ENCODE measurements at regions not wholly inside any gene's neighbourhood (a gene's known extent, or its start where the extent isn't known, plus 50 kb on each side); places are given as distances from the start of the nearest gene placed in this dataset.

- Histone ChIP-seq H3K27me3 (ENCODE audit: control insufficient read depth, insufficient read depth, low read length) (no peaks in the 10 kb centered on the region), H3K4me3 (ENCODE audit: low read depth, low read length) (no peak overlapping the region), H3K36me3 (ENCODE audit: control insufficient read depth, insufficient read depth, low read length) (peaks cover 8% of the 10 kb centered on the region)
- TF ChIP-seq, protein P1, sequence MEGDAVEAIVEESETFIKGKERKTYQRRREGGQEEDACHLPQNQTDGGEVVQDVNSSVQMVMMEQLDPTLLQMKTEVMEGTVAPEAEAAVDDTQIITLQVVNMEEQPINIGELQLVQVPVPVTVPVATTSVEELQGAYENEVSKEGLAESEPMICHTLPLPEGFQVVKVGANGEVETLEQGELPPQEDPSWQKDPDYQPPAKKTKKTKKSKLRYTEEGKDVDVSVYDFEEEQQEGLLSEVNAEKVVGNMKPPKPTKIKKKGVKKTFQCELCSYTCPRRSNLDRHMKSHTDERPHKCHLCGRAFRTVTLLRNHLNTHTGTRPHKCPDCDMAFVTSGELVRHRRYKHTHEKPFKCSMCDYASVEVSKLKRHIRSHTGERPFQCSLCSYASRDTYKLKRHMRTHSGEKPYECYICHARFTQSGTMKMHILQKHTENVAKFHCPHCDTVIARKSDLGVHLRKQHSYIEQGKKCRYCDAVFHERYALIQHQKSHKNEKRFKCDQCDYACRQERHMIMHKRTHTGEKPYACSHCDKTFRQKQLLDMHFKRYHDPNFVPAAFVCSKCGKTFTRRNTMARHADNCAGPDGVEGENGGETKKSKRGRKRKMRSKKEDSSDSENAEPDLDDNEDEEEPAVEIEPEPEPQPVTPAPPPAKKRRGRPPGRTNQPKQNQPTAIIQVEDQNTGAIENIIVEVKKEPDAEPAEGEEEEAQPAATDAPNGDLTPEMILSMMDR (IDR thresholded peaks at IDR 0.05; ENCODE audit: insufficient read depth, low read length, poor library complexity, severe bottlenecking): no peak
- no peak for DNase-seq (ENCODE audit: low read depth)
Observed at GRCh38 chr17:72414967-72415853, 294.4 kb downstream of the SOX9 start.

- DNase-seq (ENCODE audit: low read depth): no peak
- TF ChIP-seq, protein P1 (IDR thresholded peaks at IDR 0.05; ENCODE audit: insufficient read depth, low read length, poor library complexity, severe bottlenecking): no peak
- no peak overlapping the region for H3K4me3 ChIP-seq (ENCODE audit: low read depth, low read length)
- H3K36me3 ChIP-seq (ENCODE audit: control insufficient read depth, insufficient read depth, low read length): peaks cover 9% of the 10 kb centered on the region
- H3K27me3 ChIP-seq (ENCODE audit: control insufficient read depth, insufficient read depth, low read length): no peaks in the 10 kb centered on the region
Observed at GRCh38 chr17:72416054-72416675, 295.3 kb downstream of the SOX9 start.

- no peaks in the 10 kb centered on the region for H3K27me3 ChIP-seq (ENCODE audit: control insufficient read depth, insufficient read depth, low read length)
- H3K4me3 ChIP-seq (ENCODE audit: low read depth, low read length): no peak overlapping the region
- H3K36me3 ChIP-seq (ENCODE audit: control insufficient read depth, insufficient read depth, low read length): peaks cover 9% of the 10 kb centered on the region
- TF ChIP-seq, protein P1 (IDR thresholded peaks at IDR 0.05; ENCODE audit: insufficient read depth, low read length, poor library complexity, severe bottlenecking): no peak
- DNase-seq (ENCODE audit: low read depth): no peak
Observed at GRCh38 chr17:72416905-72417304, 296.1 kb downstream of the SOX9 start.

DNA sequence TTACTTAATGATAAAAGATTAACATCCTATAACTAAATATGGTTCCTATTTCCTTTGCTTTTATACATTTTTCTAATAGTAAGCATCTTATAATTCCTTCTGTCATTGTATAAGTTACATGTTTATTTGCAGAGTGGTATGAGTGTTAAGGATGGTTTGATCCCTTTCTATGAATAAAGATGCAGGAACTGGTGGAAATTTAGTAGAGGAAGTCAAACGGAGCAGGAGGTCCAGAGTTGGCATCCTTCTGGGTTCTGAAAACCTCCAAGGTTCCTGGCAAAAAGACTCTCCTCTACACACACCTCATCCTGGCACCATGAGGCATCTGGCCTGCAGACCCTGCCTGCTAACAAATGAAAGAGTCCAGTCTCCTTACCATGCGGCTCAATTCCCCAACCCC lies 296.8 kb downstream of the SOX9 start:
- TF ChIP-seq, protein P1 (IDR thresholded peaks at IDR 0.05; ENCODE audit: insufficient read depth, low read length, poor library complexity, severe bottlenecking): no peak
- Histone ChIP-seq H3K27me3 (ENCODE audit: control insufficient read depth, insufficient read depth, low read length) (no peaks in the 10 kb centered on the region), H3K4me3 (ENCODE audit: low read depth, low read length) (no peak overlapping the region), H3K36me3 (ENCODE audit: control insufficient read depth, insufficient read depth, low read length) (peaks cover 9% of the 10 kb centered on the region)
- no peak for DNase-seq (ENCODE audit: low read depth)

GRCh38 chr17:72419866-72420774 lies 299.3 kb downstream of the SOX9 start:
- Histone ChIP-seq H3K4me3 (ENCODE audit: low read depth, low read length) (no peak overlapping the region), H3K36me3 (ENCODE audit: control insufficient read depth, insufficient read depth, low read length) (peaks cover 4% of the 10 kb centered on the region), H3K27me3 (ENCODE audit: control insufficient read depth, insufficient read depth, low read length) (no peaks in the 10 kb centered on the region)
- TF ChIP-seq, protein P1 (IDR thresholded peaks at IDR 0.05; ENCODE audit: insufficient read depth, low read length, poor library complexity, severe bottlenecking): no peak
- DNase-seq (ENCODE audit: low read depth): peak; percentile 72
